A549 (cell line): ENCODE measurements at regions not wholly inside any gene's neighbourhood (a gene's known extent, or its start where the extent isn't known, plus 50 kb on each side); places are given as distances from the start of the nearest gene placed in this dataset.

Experiments used
- ATAC-seq, 2 experiments: fragments of 200-7000 bp in 1 of 2; fragments of >200 bp in 1 of 2; cut with Nextera tagmentation in 1 of 2; cut with Tn5 transposase in 1 of 2; 3 replicates each; pipeline versions ENCODE4 v1.8.0 to v1.9.1; 2018 to 2020; ENCODE audit warnings: mild to moderate bottlenecking in 1 of 2, moderate library complexity in 1 of 2
- CTCF ChIA-PET: fragments of 300-600 bp; sonication (Branson Sonifier 250); formaldehyde crosslinking; extraction: SDS; loops from one replicate; lab custom pipeline; 2021; ENCODE audit warnings: antibody characterized with exemption, inconsistent platforms; lab: Yijun Ruan, JAX
- POLR2A ChIA-PET: fragments of 350-600 bp; formaldehyde crosslinking; extraction: SDS; loops from one replicate; lab custom pipeline; 2021; ENCODE audit warnings: antibody characterized with exemption, inconsistent platforms; lab: Yijun Ruan, JAX
- DNase-seq, 2 experiments: peaks; one replicate each; pipeline versions ENCODE4 v3.0.0 to v3.0.0-alpha.2; 2011 to 2016; ENCODE audit warnings: low read depth in 1 of 2, low spot score in 1 of 2
- FAIRE-seq: peaks from 2 replicates; lab custom pipeline; 2011; peaks lifted over from hg19 to GRCh38; lab: Jason Lieb, UNC
- H3K27ac ChIP-seq, 2 experiments: fragments of >200 bp; sonication (Bioruptor Twin); formaldehyde crosslinking; 3 replicates each; pipeline ENCODE4 v1.5.1; 2016 to 2017
- H3K4me1 ChIP-seq: fragments of >200 bp; sonication (Bioruptor Twin); formaldehyde crosslinking; 3 replicates; pipeline ENCODE4 v1.6.1; 2016
- H3K4me2 ChIP-seq: fragments of >200 bp; sonication (Bioruptor Twin); formaldehyde crosslinking; 3 replicates; pipeline ENCODE4 v1.6.1; 2016
- H3K4me3 ChIP-seq: fragments of >200 bp; sonication (Bioruptor Twin); formaldehyde crosslinking; 3 replicates; pipeline ENCODE4 v1.5.1; 2016
- H3K9me3 ChIP-seq: fragments of >200 bp; sonication (Bioruptor Twin); formaldehyde crosslinking; 3 replicates; pipeline ENCODE4 v1.6.1; 2016
- ATOH8 ChIP-seq: fragments of 250-450 bp; sonication (Bioruptor Pico); IDR thresholded peaks from 2 replicates; pipeline ENCODE4 v1.5.0; 2020; ENCODE audit warnings: low read depth, mild to moderate bottlenecking, moderate library complexity
- CBX8 ChIP-seq: fragments of 200-600 bp; sonication (generic); IDR thresholded peaks from 2 replicates; pipeline ENCODE4 v1.6.1; 2016
- CHD2 ChIP-seq: fragments of 150-350 bp; IDR thresholded peaks from 2 replicates; pipeline ENCODE4 v1.6.1; 2014; ENCODE audit warnings: low read length; ENCODE audit not compliant: partially characterized antibody
- CHD4 ChIP-seq: fragments of 200-600 bp; sonication (generic); IDR thresholded peaks from 2 replicates; pipeline ENCODE4 v1.6.1; 2016; ENCODE audit warnings: antibody characterized with exemption, mild to moderate bottlenecking, borderline replicate concordance
- EHMT2 ChIP-seq: fragments of 200-600 bp; sonication (generic); IDR thresholded peaks from 2 replicates; pipeline ENCODE4 v1.6.1; 2016; ENCODE audit warnings: antibody characterized with exemption, low read depth, mild to moderate bottlenecking, moderate library complexity
- FOSL2 ChIP-seq, 2 experiments: fragments of 450-650 bp in 1 of 2; fragments of >200 bp in 1 of 2; sonication (Bioruptor Twin) in 1 of 2; formaldehyde crosslinking; IDR thresholded peaks; 2 replicates each; pipeline versions ENCODE4 v1.5.0 to v1.6.1; 2016 to 2020; ENCODE audit warnings: mild to moderate bottlenecking in 1 of 2, moderate library complexity in 1 of 2
- FOXS1 ChIP-seq: fragments of 250-450 bp; sonication (Bioruptor Pico); IDR thresholded peaks from 2 replicates; pipeline ENCODE4 v1.5.0; 2020; ENCODE audit warnings: mild to moderate bottlenecking, moderate library complexity
- HOXB13 ChIP-seq: fragments of 250-450 bp; sonication (Bioruptor Pico); IDR thresholded peaks from 2 replicates; pipeline ENCODE4 v1.5.0; 2020; ENCODE audit warnings: low read depth, mild to moderate bottlenecking, moderate library complexity
- HOXB5 ChIP-seq: fragments of 250-450 bp; sonication (Bioruptor Pico); IDR thresholded peaks from 2 replicates; pipeline ENCODE4 v1.5.0; 2020; ENCODE audit warnings: mild to moderate bottlenecking, moderate library complexity
- JUNB ChIP-seq: fragments of >200 bp; sonication (Bioruptor Twin); formaldehyde crosslinking; IDR thresholded peaks from 2 replicates; pipeline ENCODE4 v1.6.1; 2016
- KDM5A ChIP-seq: fragments of 200-600 bp; sonication (generic); IDR thresholded peaks from 2 replicates; pipeline ENCODE4 v1.6.1; 2016; ENCODE audit warnings: antibody characterized with exemption, mild to moderate bottlenecking
- MAZ ChIP-seq: fragments of 150-350 bp; IDR thresholded peaks from 2 replicates; pipeline ENCODE4 v1.6.1; 2014; ENCODE audit warnings: antibody characterized with exemption, low read depth, low read length, borderline replicate concordance
- NR3C1 ChIP-seq: fragments of >200 bp; sonication (Bioruptor Twin); formaldehyde crosslinking; IDR thresholded peaks from 3 replicates; pipeline ENCODE4 v1.6.1; 2017
- POLR2A ChIP-seq: IDR thresholded peaks from 2 replicates; pipeline ENCODE4 v1.6.1; 2012; ENCODE audit warnings: mild to moderate bottlenecking, low read length
- REST ChIP-seq: fragments of 200-600 bp; sonication (generic); IDR thresholded peaks from 2 replicates; pipeline ENCODE4 v1.6.1; 2016; ENCODE audit warnings: antibody characterized with exemption, mild to moderate bottlenecking, moderate library complexity
- USF2 ChIP-seq: fragments of 450-650 bp; IDR thresholded peaks from 2 replicates; pipeline ENCODE4 v1.6.1; 2014; ENCODE audit warnings: antibody characterized with exemption
- ZFP36 ChIP-seq: fragments of 450-650 bp; IDR thresholded peaks from 2 replicates; pipeline ENCODE4 v1.6.1; 2014; ENCODE audit warnings: borderline replicate concordance; ENCODE audit not compliant: partially characterized antibody
- WGBS: methylation state at CpG from one replicate; pipeline ENCODE4 v1.1.6; 2017; ENCODE audit errors: missing lambda C conversion rate; 5-methylcytosine and 5-hydroxymethylcytosine counted together
- TF ChIP-seq, protein P1 (sequence below): fragments of 250-450 bp; sonication (Bioruptor Pico); IDR thresholded peaks from 2 replicates; pipeline ENCODE4 v1.5.0; 2021; ENCODE audit warnings: mild to moderate bottlenecking, moderate library complexity, borderline replicate concordance
- TF ChIP-seq, protein P2 (sequence below): fragments of >200 bp; sonication (Bioruptor Twin); formaldehyde crosslinking; IDR thresholded peaks from 3 replicates; pipeline ENCODE4 v1.6.1; 2016

DNA sequence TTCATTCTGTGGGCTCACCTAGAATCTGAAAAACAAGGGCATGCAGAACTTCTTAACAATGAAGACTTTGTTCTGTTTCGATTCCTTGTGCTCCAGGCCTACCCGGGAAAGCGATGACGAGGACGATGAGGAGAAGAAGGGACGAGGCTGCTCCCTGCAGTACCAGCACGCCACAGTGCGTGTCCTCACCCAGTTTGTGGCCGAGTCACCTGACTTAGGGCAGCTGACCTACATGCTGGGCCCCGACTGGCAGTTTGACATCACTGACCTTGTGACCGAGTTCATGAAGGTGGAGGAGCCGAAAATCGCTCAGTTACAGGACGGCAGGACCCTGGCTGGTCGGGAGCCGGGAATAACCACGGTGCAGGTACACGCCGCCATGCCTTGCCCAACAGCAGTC lies 585.4 kb downstream of the AACS start:
- Histone ChIP-seq H3K9me3 (no peaks in the 10 kb centered on the region), H3K27ac (no peak overlapping the region), H3K4me2 (no peak overlapping the region), H3K4me3 (no peak overlapping the region), H3K4me1 (no peaks in the 10 kb centered on the region)
- ChIA-PET POLR2A (no interaction called here), CTCF (no interaction called here)
- TF ChIP-seq POLR2A (0 out of 2 replicates have a peak, but pooled peaks have one; percentile 17), CHD2 (no peak)
- no peak for DNase-seq
- ATAC-seq = no peak
- 17% methylated on average over 19 of the region's 19 CpGs for WGBS
- FAIRE-seq = no peak

DNA sequence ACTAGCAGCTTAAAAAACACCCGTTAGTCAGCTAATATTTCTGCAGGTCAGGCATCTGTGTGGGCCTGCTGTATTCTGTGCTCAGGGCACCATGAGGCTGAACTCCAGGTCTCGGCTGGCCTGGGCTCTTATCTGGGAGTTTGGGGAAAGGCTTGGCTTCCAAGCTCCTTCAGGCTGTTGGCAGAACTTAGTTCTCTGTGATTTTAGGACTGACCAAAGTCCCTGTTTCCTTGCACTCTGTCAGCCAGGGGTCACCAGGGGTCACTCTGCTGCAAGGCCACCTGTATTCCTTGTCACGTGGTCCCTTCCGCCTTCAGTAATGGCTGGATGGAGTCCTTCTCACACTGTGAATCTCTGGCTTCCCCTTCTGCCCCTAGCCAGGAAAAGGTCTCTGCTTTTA lies 586.4 kb downstream of the AACS start:
- TF ChIP-seq EHMT2 (no peak), POLR2A (no peak), KDM5A (no peak), MAZ (no peak), FOSL2 (IDR thresholded peaks at IDR 0.05) (no peak), FOSL2 (CRISPR knock-in tag; IDR thresholded peaks at IDR 0.05) (no peak), USF2 (no peak)
- TF ChIP-seq, protein P1, sequence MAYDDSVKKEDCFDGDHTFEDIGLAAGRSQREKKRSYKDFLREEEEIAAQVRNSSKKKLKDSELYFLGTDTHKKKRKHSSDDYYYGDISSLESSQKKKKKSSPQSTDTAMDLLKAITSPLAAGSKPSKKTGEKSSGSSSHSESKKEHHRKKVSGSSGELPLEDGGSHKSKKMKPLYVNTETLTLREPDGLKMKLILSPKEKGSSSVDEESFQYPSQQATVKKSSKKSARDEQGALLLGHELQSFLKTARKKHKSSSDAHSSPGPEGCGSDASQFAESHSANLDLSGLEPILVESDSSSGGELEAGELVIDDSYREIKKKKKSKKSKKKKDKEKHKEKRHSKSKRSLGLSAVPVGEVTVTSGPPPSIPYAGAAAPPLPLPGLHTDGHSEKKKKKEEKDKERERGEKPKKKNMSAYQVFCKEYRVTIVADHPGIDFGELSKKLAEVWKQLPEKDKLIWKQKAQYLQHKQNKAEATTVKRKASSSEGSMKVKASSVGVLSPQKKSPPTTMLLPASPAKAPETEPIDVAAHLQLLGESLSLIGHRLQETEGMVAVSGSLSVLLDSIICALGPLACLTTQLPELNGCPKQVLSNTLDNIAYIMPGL = no peak
- TF ChIP-seq, protein P2, sequence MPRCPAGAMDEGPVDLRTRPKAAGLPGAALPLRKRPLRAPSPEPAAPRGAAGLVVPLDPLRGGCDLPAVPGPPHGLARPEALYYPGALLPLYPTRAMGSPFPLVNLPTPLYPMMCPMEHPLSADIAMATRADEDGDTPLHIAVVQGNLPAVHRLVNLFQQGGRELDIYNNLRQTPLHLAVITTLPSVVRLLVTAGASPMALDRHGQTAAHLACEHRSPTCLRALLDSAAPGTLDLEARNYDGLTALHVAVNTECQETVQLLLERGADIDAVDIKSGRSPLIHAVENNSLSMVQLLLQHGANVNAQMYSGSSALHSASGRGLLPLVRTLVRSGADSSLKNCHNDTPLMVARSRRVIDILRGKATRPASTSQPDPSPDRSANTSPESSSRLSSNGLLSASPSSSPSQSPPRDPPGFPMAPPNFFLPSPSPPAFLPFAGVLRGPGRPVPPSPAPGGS = no peak
- TF ChIP-seq, all 56 proteins: peak for 0
- Histone ChIP-seq H3K4me3 (no peak overlapping the region), H3K27ac (no peak overlapping the region), H3K4me1 (no peaks in the 10 kb centered on the region), H3K4me2 (no peak overlapping the region), H3K9me3 (no peaks in the 10 kb centered on the region)
- DNase-seq (no peak), ATAC-seq (no peak), FAIRE-seq (no peak)
- 22% methylated on average over 4 of the region's 4 CpGs for WGBS
- ChIA-PET CTCF (no interaction called here), POLR2A (no interaction called here)

DNA sequence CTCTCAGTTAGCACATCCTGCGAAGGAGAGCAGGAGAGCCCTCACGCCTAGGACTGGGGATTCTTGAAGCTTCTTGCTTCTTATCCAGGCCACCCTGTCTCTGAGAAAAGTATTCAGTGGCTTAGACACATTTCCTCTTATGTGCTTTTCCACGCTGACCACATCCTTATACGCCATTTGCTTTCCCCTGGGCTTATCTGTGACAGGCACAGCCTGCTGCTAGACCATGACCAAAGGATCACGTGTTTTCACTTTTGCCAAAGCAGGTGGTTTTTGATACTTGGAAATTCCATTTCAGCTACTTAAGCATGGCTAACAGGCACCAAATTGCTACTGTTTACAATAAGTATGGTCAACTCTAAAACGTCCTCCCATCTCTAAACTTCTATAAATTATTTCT lies 587.4 kb downstream of the AACS start:
- CTCF ChIA-PET = no interaction called here
- Histone ChIP-seq H3K4me1 (no peaks in the 10 kb centered on the region), H3K4me3 (no peak overlapping the region)
- no peak for ATAC-seq
- TF ChIP-seq JUNB = no peak
- TF ChIP-seq FOSL2 (IDR thresholded peaks at IDR 0.05) = no peak
- no peak for TF ChIP-seq FOSL2 (CRISPR knock-in tag; IDR thresholded peaks at IDR 0.05)
- TF ChIP-seq, all 56 proteins: peak for 0
- WGBS = 4% methylated on average over 6 of the region's 6 CpGs
- H3K4me2 ChIP-seq = no peak overlapping the region
- H3K9me3 ChIP-seq = no peaks in the 10 kb centered on the region
- DNase-seq (no peak), FAIRE-seq (no peak)
- H3K27ac ChIP-seq = no peak overlapping the region
- POLR2A ChIA-PET = no interaction called here

- Histone ChIP-seq H3K4me3 (no peak overlapping the region), H3K9me3 (no peaks in the 10 kb centered on the region), H3K27ac (no peak overlapping the region), H3K4me2 (no peak overlapping the region), H3K4me1 (no peaks in the 10 kb centered on the region)
- 10% methylated on average over 3 of the region's 3 CpGs for WGBS
- TF ChIP-seq REST (no peak), EHMT2 (no peak), CHD4 (no peak), ZFP36 (no peak), ATOH8 (CRISPR knock-in tag) (no peak), HOXB5 (CRISPR knock-in tag) (no peak), NR3C1 (no peak), FOXS1 (CRISPR knock-in tag) (no peak), CBX8 (no peak), HOXB13 (CRISPR knock-in tag) (no peak)
- CTCF ChIA-PET = no interaction called here
- POLR2A ChIA-PET = no interaction called here
- no peak for FAIRE-seq
- no peak for DNase-seq
- ATAC-seq = no peak
These were observed 592.4 kb downstream of the AACS start for GRCh38 chr12:125657681-125658080.
